GM23248 (cell line): ENCODE measurements at regions not wholly inside any gene's neighbourhood (a gene's known extent, or its start where the extent isn't known, plus 50 kb on each side); places are given as distances from the start of the nearest gene placed in this dataset.

ENCODE experiments used
- EZH2 ChIP-seq: fragments of 200-600 bp; sonication (generic); IDR thresholded peaks from 2 replicates; pipeline ENCODE4 v1.6.1; 2018; ENCODE audit warnings: antibody characterized with exemption, mild to moderate bottlenecking; ENCODE audit not compliant: insufficient read depth, poor library complexity, severe bottlenecking
- EZH2phosphoT487 ChIP-seq: fragments of 200-600 bp; sonication (generic); IDR thresholded peaks from 2 replicates; pipeline ENCODE4 v1.6.1; 2018; ENCODE audit warnings: antibody characterized with exemption, moderate library complexity, mild to moderate bottlenecking, low read depth; ENCODE audit not compliant: insufficient read depth

DNA sequence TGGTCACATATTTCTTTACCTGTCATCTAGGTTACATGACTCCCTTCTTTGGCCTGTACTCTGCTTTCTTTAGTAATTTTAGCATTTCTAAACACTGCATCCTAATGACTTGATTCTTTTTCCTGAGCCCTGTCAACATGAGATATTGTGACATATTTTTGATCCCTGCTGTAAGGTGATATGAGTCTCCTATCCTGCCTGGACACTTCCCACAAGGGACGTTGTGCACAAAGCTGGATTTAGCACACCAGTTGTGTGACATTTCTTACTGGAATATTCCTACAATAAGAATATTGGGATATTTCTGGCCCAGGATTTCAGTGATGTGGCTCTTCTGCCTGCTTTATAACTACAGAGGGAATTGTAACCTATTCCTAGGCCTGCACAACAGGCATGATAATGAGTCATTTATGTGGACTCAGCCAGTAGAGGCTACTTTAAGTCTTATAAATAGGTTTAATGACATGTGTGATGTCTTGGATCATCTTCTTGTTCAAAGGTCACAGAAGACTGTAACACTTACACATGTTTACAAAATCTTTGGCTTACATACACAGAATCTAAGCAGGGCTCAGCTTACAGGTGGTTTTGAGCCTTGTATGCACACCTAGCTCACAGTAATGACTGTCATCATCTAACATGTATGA lies 1009.4 kb upstream of the TSPY4 start:
- no peak for TF ChIP-seq EZH2
- TF ChIP-seq EZH2phosphoT487: no peak
